HL-60 (cell line): ENCODE measurements at regions not wholly inside any gene's neighbourhood (a gene's known extent, or its start where the extent isn't known, plus 50 kb on each side); places are given as distances from the start of the nearest gene placed in this dataset.

Experiments used
- DNase-seq, 2 experiments: peaks; one replicate each; pipeline ENCODE4 v3.0.0-alpha.2; 2010 to 2020; ENCODE audit warnings: low read depth in 1 of 2, low spot score in 1 of 2
- H3K27ac ChIP-seq: fragments of 250-450 bp; sonication (Bioruptor Pico); replicated peaks from 2 replicates; pipeline ENCODE4 v1.5.1; 2020; ENCODE audit warnings: mild to moderate bottlenecking, moderate library complexity
- H3K27me3 ChIP-seq: fragments of 250-450 bp; sonication (Bioruptor Pico); 2 replicates; pipeline ENCODE4 v1.5.1; 2021; ENCODE audit warnings: mild to moderate bottlenecking, moderate library complexity; ENCODE audit not compliant: insufficient read depth, poor library complexity, severe bottlenecking
- H3K4me3 ChIP-seq: replicated peaks from 2 replicates; pipeline ENCODE4 v1.5.1; 2011; ENCODE audit warnings: mild to moderate bottlenecking, control low read depth, low read length; ENCODE audit not compliant: insufficient read depth
- CTCF ChIP-seq: IDR thresholded peaks from one replicate; pipeline ENCODE4 v1.5.1; 2011; ENCODE audit warnings: low read length, control low read depth, inconsistent platforms; ENCODE audit not compliant: insufficient read depth
- GABPA ChIP-seq: IDR thresholded peaks from 2 replicates; pipeline ENCODE4 v1.6.1; 2012; ENCODE audit warnings: low read depth
- POLR2AphosphoS5 ChIP-seq: IDR thresholded peaks from 2 replicates; pipeline ENCODE4 v1.6.1; 2012; ENCODE audit warnings: low read depth
- SPI1 ChIP-seq: IDR thresholded peaks from 2 replicates; pipeline ENCODE4 v1.6.1; 2012; ENCODE audit warnings: low read depth, mild to moderate bottlenecking, borderline replicate concordance
- TF ChIP-seq, protein P1 (sequence below): IDR thresholded peaks from 2 replicates; pipeline ENCODE4 v1.6.1; 2012; ENCODE audit warnings: low read depth; ENCODE audit not compliant: insufficient replicate concordance

DNA sequence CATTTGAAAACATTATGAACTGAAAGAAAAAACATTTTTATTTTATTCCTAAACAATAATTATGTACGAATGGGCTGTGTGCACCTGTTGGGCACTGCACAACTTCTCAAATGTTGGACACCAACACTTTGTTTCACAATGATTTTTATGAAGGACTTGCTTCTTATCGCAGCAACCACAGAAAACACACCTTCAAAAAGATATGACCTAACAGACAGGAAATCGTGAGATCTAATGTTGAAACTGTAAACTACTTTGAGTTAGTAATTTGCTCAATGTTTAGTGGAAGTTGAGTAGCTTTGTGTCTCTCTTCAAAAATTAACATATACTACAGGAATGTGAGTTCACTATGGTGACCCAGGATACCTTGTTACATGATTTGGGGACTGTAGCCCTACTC is 98.6 kb downstream of the NXPE2 start:
- Histone ChIP-seq H3K27ac (no peak overlapping the region), H3K4me3 (no peak overlapping the region), H3K27me3 (no peaks in the 10 kb centered on the region)
- TF ChIP-seq SPI1 (no peak), GABPA (no peak), POLR2AphosphoS5 (no peak), CTCF (no peak)
- TF ChIP-seq, protein P1, sequence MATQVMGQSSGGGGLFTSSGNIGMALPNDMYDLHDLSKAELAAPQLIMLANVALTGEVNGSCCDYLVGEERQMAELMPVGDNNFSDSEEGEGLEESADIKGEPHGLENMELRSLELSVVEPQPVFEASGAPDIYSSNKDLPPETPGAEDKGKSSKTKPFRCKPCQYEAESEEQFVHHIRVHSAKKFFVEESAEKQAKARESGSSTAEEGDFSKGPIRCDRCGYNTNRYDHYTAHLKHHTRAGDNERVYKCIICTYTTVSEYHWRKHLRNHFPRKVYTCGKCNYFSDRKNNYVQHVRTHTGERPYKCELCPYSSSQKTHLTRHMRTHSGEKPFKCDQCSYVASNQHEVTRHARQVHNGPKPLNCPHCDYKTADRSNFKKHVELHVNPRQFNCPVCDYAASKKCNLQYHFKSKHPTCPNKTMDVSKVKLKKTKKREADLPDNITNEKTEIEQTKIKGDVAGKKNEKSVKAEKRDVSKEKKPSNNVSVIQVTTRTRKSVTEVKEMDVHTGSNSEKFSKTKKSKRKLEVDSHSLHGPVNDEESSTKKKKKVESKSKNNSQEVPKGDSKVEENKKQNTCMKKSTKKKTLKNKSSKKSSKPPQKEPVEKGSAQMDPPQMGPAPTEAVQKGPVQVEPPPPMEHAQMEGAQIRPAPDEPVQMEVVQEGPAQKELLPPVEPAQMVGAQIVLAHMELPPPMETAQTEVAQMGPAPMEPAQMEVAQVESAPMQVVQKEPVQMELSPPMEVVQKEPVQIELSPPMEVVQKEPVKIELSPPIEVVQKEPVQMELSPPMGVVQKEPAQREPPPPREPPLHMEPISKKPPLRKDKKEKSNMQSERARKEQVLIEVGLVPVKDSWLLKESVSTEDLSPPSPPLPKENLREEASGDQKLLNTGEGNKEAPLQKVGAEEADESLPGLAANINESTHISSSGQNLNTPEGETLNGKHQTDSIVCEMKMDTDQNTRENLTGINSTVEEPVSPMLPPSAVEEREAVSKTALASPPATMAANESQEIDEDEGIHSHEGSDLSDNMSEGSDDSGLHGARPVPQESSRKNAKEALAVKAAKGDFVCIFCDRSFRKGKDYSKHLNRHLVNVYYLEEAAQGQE, result no peak
- no peak for DNase-seq

DNA sequence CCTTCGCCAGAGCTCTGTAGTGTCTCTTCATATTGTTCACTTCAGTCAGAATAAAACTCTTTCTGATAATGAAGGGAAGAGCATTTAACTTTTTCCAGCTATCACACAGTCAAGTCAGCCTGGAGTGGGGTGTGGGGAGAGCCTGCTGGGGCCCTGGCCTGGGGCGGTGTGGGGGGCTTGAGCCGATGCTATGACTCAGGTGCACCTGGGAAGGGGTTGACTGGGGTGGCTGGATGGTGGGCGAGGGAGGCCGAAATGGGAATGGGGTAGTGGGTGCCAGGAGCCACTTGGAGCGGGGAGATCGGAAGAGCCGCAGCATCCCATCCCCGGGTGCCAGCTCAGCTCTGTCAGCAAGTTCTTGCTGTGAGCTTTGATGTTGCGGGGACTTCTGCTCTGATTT is 100.9 kb downstream of the NXPE2 start:
- Histone ChIP-seq H3K27me3 (no peaks in the 10 kb centered on the region), H3K4me3 (no peak overlapping the region), H3K27ac (no peak overlapping the region)
- no peak for TF ChIP-seq CTCF
- TF ChIP-seq GABPA, result no peak
- TF ChIP-seq SPI1, result no peak
- TF ChIP-seq POLR2AphosphoS5, result no peak
- TF ChIP-seq, protein P1, result no peak
- no peak for DNase-seq

GRCh38 chr11:114782650-114783310 is 104.5 kb downstream of the NXPE2 start:
- no peak for DNase-seq
- Histone ChIP-seq H3K4me3 (no peak overlapping the region), H3K27me3 (no peaks in the 10 kb centered on the region), H3K27ac (no peak overlapping the region)
- TF ChIP-seq SPI1 (no peak), GABPA (no peak), CTCF (no peak), POLR2AphosphoS5 (no peak)
- TF ChIP-seq, protein P1, result no peak
